ENCODE measurements at regions not wholly inside any gene's neighbourhood (a gene's known extent, or its start where the extent isn't known, plus 50 kb on each side); places are given as distances from the start of the nearest gene placed in this dataset.

- TF ChIP-seq REST (IDR thresholded peaks at IDR 0.05; ENCODE audit: low read depth, low read length) (no peak), ZBTB33 (IDR thresholded peaks at IDR 0.05; ENCODE audit: borderline replicate concordance, low read depth) (no peak), ELF1 (IDR thresholded peaks at IDR 0.05) (no peak), FOXM1 (IDR thresholded peaks at IDR 0.05; ENCODE audit: low read depth) (no peak), YY1 (IDR thresholded peaks at IDR 0.05; ENCODE audit: low read depth) (no peak)
- TF ChIP-seq, protein P1, sequence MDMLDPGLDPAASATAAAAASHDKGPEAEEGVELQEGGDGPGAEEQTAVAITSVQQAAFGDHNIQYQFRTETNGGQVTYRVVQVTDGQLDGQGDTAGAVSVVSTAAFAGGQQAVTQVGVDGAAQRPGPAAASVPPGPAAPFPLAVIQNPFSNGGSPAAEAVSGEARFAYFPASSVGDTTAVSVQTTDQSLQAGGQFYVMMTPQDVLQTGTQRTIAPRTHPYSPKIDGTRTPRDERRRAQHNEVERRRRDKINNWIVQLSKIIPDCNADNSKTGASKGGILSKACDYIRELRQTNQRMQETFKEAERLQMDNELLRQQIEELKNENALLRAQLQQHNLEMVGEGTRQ (IDR thresholded peaks at IDR 0.05; ENCODE audit: borderline replicate concordance, low read depth, low read length) = no peak
These were observed 115.5 kb downstream of the NFKBIZ start (continued) for GRCh38 chr3:101964861-101965260.

DNA sequence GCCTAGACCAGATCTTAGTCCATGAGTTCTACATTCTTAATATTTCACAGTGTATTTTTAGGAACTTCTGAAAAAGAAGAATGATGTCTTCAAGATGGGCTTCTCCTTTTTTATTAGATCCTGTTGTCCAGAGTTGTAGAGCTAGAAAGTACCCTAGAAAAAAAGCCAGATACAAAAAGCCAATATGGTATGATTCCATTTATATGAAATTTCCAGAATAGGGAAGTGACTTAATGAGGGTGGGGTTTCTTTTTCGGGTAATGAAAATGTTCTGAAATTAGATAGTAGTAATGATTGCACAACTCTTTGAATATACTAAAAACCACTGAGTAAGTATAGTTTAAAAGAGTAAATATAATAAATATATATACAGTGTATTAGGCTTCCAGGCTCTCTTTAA, 116.9 kb downstream of the NFKBIZ start:
- H3K36me3 ChIP-seq (replicated peaks in 1 of 2; ENCODE audit: control insufficient read depth in 1 of 2, insufficient read depth in 2 of 2, low read length in 1 of 2) = no peaks in the 10 kb centered on the region
- H3K79me2 ChIP-seq (ENCODE audit: insufficient read depth) = no peaks in the 10 kb centered on the region
- DNase-seq = no peak
- 87% methylated on average over 1 of the region's 1 CpG for WGBS (ENCODE audit: low lambda C conversion rate)
- H3K9me3 ChIP-seq = no peaks in the 10 kb centered on the region
- no peak overlapping the region for H3K27ac ChIP-seq (ENCODE audit: low read depth in 2 of 2, low read length in 1 of 2)
- H3K9ac ChIP-seq = no peak overlapping the region
- H3K4me1 ChIP-seq (ENCODE audit: control insufficient read depth in 1 of 2, insufficient read depth in 2 of 2, low read depth in 1 of 2, low read length in 1 of 2) = no peaks in the 10 kb centered on the region
- TF ChIP-seq RFX5 (IDR thresholded peaks at IDR 0.05; ENCODE audit: low read length) = no peak
- TF ChIP-seq RCOR1 (IDR thresholded peaks at IDR 0.05; ENCODE audit: low read length) = no peak
- no peak for TF ChIP-seq CHD2 (IDR thresholded peaks at IDR 0.05; ENCODE audit: low read length, partially characterized antibody)
- no peak for TF ChIP-seq FOSL2 (IDR thresholded peaks at IDR 0.05; ENCODE audit: borderline replicate concordance, low read depth)
- TF ChIP-seq JUND (IDR thresholded peaks at IDR 0.05) = no peak
- no peak for TF ChIP-seq GATA2 (CRISPR knock-in tag; IDR thresholded peaks at IDR 0.05)
- TF ChIP-seq MEF2A (IDR thresholded peaks at IDR 0.05; ENCODE audit: borderline replicate concordance, low read depth) = no peak
- TF ChIP-seq, protein P2, sequence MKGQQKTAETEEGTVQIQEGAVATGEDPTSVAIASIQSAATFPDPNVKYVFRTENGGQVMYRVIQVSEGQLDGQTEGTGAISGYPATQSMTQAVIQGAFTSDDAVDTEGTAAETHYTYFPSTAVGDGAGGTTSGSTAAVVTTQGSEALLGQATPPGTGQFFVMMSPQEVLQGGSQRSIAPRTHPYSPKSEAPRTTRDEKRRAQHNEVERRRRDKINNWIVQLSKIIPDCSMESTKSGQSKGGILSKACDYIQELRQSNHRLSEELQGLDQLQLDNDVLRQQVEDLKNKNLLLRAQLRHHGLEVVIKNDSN (IDR thresholded peaks at IDR 0.05; ENCODE audit: borderline replicate concordance, low read depth) = no peak
- no peak for TF ChIP-seq POLR2AphosphoS5 (IDR thresholded peaks at IDR 0.05; ENCODE audit: low read depth, low read length)
- no peak for TF ChIP-seq SIN3A (IDR thresholded peaks at IDR 0.05; ENCODE audit: borderline replicate concordance, low read depth, low read length)
- TF ChIP-seq ZBTB33 (IDR thresholded peaks at IDR 0.05; ENCODE audit: borderline replicate concordance, low read depth) = no peak
- no peak for TF ChIP-seq TCF12 (IDR thresholded peaks at IDR 0.05)
- TF ChIP-seq NRF1 (IDR thresholded peaks at IDR 0.05; ENCODE audit: low read depth, low read length) = no peak
- TF ChIP-seq, protein P3, sequence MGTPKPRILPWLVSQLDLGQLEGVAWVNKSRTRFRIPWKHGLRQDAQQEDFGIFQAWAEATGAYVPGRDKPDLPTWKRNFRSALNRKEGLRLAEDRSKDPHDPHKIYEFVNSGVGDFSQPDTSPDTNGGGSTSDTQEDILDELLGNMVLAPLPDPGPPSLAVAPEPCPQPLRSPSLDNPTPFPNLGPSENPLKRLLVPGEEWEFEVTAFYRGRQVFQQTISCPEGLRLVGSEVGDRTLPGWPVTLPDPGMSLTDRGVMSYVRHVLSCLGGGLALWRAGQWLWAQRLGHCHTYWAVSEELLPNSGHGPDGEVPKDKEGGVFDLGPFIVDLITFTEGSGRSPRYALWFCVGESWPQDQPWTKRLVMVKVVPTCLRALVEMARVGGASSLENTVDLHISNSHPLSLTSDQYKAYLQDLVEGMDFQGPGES (IDR thresholded peaks at IDR 0.05; ENCODE audit: low read depth, low read length) = no peak
- TF ChIP-seq PBX3 (IDR thresholded peaks at IDR 0.05) = no peak
- TF ChIP-seq, protein P4, sequence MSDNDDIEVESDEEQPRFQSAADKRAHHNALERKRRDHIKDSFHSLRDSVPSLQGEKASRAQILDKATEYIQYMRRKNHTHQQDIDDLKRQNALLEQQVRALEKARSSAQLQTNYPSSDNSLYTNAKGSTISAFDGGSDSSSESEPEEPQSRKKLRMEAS (IDR thresholded peaks at IDR 0.05; ENCODE audit: low read depth) = no peak
- no peak overlapping the region for H2AFZ ChIP-seq (ENCODE audit: low read depth)
- H3K4me2 ChIP-seq = no peak overlapping the region
- H3K27me3 ChIP-seq (ENCODE audit: insufficient read depth) = no peaks in the 10 kb centered on the region
- H3F3A ChIP-seq (replicated peaks; ENCODE audit: insufficient read depth) = peaks cover 20% of the 10 kb centered on the region
- ChIA-PET POLR2A (no interaction called here), CTCF (no interaction called here)
- no peak overlapping the region for H3K4me3 ChIP-seq (ENCODE audit: low read depth in 2 of 2, low read length in 1 of 2)
- H3K9me2 ChIP-seq = no peaks in the 10 kb centered on the region
- no peaks in the 10 kb centered on the region for H4K20me1 ChIP-seq (ENCODE audit: insufficient read depth)
